ENCODE measurements at regions not wholly inside any gene's neighbourhood (a gene's known extent, or its start where the extent isn't known, plus 50 kb on each side); places are given as distances from the start of the nearest gene placed in this dataset.
"Not testable (repeated sequence)": the region's sequence is repeated elsewhere in the genome, so short reads cannot be mapped to it uniquely, and the experiment has no call there.

DNA sequence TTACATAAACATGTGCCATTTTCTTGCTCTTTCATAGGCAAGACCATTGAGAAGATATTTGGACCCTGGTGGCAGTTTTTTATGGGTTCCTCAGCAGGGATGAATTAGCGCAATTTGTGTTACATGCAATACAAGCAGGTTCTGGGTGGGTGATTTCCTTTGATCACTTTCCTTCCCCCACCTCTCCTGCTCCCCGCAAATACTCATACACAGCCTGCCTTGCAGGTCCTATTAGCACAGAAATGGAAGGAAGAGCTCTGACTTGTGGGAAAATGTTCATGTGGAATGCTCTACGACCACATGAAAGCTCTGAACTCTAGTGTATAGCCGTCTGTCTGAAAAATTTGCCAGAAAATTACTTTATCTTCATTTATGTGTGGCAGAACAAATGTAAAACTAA, 361.0 kb upstream of the FAT1 start:
- no peaks in the 10 kb centered on the region for H3K4me1 Mint-ChIP-seq
- H3K9me3 Mint-ChIP-seq, result no peaks in the 10 kb centered on the region
- no peak overlapping the region for H3K4me3 Mint-ChIP-seq
- H3K27me3 Mint-ChIP-seq, result no peaks in the 10 kb centered on the region
- H3K36me3 Mint-ChIP-seq, result no peaks in the 10 kb centered on the region
- no peak overlapping the region for H3K27ac Mint-ChIP-seq
- DNase-seq, result no peak

DNA sequence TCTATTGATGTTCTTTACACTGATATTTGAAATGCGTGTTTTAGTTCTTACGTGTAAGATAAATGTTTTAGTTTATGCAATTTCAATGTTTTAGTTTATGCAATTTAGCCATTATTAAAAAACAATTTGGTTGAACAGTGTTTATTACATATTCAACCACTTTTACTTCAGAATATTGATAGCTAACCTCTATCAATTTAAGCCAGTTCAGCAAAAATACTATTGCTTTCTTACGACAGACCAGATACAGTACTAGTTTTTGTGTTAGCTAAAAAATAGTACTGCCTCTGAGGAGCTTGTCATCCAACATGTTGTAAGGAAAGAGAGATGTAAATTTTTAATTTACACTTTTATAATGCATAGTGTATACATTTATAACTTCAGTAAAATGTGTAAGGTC, 361.7 kb upstream of the FAT1 start:
- DNase-seq, result no peak
- Mint-ChIP-seq H3K4me1 (no peaks in the 10 kb centered on the region), H3K4me3 (no peak overlapping the region), H3K27me3 (no peaks in the 10 kb centered on the region), H3K36me3 (no peaks in the 10 kb centered on the region), H3K27ac (no peak overlapping the region), H3K9me3 (no peaks in the 10 kb centered on the region)

DNA sequence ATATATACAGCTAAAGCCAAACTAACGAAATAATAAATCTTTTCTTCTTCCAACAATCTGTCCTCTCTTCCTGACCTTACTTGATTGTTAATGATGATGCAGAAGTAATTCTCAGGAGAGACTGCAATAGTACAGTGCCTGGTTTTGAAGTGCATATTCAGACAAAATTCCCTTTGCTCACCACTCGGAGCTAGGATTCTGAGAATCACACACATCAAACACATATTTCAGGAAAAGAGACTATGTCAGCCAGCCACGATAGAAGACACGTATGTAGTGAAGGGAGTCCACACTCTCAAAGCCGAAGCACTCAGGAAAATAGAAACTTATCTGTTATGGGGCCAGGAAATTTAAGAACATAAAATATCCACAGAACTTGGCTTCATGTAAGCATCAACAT, 362.5 kb upstream of the FAT1 start:
- no peaks in the 10 kb centered on the region for H3K4me1 Mint-ChIP-seq
- no peak overlapping the region for H3K4me3 Mint-ChIP-seq
- H3K36me3 Mint-ChIP-seq, result no peaks in the 10 kb centered on the region
- no peak overlapping the region for H3K27ac Mint-ChIP-seq
- DNase-seq, result no peak
- no peaks in the 10 kb centered on the region for H3K27me3 Mint-ChIP-seq
- peaks cover 3% of the 10 kb centered on the region for H3K9me3 Mint-ChIP-seq

DNA sequence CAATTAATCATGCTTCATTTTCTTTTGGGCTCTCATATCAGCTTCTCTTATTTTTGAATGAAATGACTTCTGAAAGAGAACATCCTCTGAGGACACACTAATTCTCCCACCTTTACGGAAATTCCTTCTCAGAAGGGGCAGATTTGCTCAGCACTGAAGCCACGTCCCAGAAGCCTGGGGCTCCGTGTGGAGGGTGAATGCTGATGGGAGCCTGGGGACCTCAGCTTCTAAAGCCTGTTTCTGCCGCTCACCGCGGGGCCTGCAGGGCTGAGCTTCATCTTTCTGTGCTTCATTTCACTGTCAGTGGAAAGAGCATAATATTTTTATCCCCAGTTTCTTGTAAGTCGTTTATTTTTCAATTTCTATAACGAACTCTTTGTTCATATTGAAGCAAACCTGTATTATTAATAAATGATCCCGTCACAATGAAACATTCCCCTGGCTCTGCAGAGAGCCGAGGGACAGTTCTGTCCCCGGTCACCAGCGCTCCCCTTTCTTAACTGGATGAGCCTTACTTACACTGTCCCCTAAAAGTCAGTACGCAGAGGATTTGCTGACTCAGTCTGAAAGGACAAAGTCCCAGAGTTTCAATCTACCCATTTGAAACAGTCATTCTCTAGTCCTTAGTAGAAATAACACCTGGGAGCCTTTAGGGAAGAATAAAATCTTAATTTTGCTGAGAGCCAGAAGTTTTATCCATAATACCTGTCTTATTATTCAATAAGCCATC, 364.6 kb upstream of the FAT1 start:
- Mint-ChIP-seq H3K27ac (no peak overlapping the region), H3K4me1 (no peaks in the 10 kb centered on the region), H3K9me3 (peaks cover 3% of the 10 kb centered on the region), H3K27me3 (no peaks in the 10 kb centered on the region), H3K36me3 (no peaks in the 10 kb centered on the region), H3K4me3 (no peak overlapping the region)
- no peak for DNase-seq

DNA sequence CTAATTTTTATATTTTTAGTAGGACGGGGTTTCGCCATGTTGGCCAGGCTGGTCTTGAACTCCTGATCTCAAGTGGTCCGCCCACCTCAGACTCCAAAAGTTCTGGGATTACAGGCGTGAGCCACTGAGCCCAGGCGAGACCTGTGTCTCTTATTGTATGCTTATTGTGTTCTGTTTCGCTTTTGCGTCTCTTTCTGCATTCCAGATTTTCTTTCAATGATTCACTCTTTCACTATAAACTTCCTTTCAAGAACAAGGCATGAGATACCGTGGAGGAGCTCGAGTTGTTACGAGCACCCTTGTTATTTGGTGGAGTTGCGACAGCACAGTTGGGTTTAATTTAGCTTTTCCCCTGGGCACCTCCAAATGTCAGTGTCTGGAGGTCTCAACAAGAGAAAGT, 366.7 kb upstream of the FAT1 start:
- no peak for DNase-seq
- Mint-ChIP-seq H3K4me3 (no peak overlapping the region), H3K27ac (no peak overlapping the region), H3K9me3 (peaks cover 3% of the 10 kb centered on the region), H3K4me1 (no peaks in the 10 kb centered on the region), H3K27me3 (no peaks in the 10 kb centered on the region), H3K36me3 (no peaks in the 10 kb centered on the region)

DNA sequence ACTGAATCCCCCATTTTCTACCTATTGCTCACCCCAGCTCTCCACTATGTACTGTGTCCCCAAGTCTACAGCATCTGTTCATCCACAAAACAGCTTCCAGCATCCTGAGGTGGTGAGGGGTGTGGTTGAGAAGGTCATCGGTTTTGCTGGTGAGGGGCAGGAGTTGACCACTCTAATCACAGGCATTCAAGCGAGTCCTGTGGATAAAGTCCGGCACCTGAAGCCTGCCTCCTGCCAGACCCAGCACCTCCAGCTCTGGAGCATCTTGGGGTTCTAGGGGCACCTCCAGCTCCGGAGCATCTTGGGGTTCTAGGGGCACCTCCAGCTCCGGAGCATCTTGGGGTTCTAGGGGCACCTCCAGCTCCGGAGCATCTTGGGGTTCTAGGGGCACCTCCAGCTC, 367.2 kb upstream of the FAT1 start:
- H3K4me1 Mint-ChIP-seq, H3K4me3 Mint-ChIP-seq, H3K36me3 Mint-ChIP-seq, H3K9me3 Mint-ChIP-seq, H3K27me3 Mint-ChIP-seq, DNase-seq, H3K27ac Mint-ChIP-seq: not testable (repeated sequence)

DNA sequence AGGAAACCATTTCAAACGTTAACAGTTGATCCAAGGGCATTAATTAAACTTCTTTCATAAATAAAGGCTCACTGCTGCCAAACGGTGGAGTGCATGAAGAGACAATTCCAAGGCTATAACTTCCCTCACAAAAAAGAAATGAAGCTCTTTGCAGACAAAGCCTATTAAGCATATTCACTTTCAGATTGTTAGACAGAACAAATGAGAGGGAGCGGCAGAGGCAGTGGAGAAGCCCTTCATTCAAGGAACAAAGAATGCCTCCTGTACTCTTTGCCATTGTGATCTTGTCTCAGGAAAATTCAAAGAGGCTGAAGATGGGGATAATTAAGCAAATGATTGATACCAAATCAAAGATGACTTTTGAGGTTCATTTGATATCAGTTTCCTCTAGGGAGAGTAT, 370.5 kb upstream of the FAT1 start:
- Mint-ChIP-seq H3K4me1 (no peaks in the 10 kb centered on the region), H3K27ac (no peak overlapping the region), H3K27me3 (no peaks in the 10 kb centered on the region), H3K36me3 (no peaks in the 10 kb centered on the region), H3K4me3 (no peak overlapping the region), H3K9me3 (peaks cover 6% of the 10 kb centered on the region)
- DNase-seq, result no peak

DNA sequence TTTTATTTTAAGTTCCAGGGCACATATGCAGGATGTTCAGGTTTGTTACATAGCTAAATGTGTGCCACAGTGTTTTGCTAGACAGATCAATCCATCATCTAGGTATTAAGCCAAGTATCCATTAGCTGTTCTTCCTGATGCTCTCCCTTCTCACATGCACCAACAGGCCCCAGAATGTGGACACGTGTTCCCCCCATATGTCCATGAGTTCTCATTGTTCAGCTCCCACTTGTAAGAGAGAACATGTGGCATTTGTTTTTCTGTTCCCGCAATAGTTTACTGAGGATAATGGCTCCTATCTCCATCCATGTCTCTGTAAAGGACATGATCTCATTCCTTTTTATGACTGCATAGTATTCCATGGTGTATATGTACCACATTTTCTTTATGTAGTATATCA, 374.8 kb upstream of the FAT1 start:
- Mint-ChIP-seq H3K27ac (no peak overlapping the region), H3K9me3 (peaks cover 4% of the 10 kb centered on the region), H3K4me1 (no peaks in the 10 kb centered on the region), H3K27me3 (no peaks in the 10 kb centered on the region), H3K4me3 (no peak overlapping the region), H3K36me3 (no peaks in the 10 kb centered on the region)
- no peak for DNase-seq

DNA sequence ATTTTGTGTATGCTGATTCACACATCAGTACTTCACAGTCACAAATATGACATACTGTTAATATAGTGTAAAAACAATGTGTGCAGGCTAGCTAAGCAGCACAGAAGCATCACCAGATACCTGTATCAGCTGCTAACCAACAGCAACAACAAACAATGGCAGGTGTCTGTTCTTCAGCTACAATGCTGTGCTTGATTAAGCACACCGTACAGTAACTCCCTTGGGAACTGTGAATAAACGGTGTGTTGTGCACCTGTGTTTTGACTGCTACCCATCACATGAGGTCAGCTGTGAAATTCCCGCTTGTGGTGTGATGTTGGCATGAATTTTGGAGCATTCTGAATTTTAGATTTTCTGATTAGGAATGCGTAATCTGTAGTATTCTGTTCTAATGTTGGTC, 379.7 kb upstream of the FAT1 start:
- H3K36me3 Mint-ChIP-seq, result no peaks in the 10 kb centered on the region
- no peak overlapping the region for H3K4me3 Mint-ChIP-seq
- H3K27ac Mint-ChIP-seq, result no peak overlapping the region
- peaks cover 2% of the 10 kb centered on the region for H3K9me3 Mint-ChIP-seq
- no peaks in the 10 kb centered on the region for H3K4me1 Mint-ChIP-seq
- H3K27me3 Mint-ChIP-seq, result no peaks in the 10 kb centered on the region
- DNase-seq, result no peak

DNA sequence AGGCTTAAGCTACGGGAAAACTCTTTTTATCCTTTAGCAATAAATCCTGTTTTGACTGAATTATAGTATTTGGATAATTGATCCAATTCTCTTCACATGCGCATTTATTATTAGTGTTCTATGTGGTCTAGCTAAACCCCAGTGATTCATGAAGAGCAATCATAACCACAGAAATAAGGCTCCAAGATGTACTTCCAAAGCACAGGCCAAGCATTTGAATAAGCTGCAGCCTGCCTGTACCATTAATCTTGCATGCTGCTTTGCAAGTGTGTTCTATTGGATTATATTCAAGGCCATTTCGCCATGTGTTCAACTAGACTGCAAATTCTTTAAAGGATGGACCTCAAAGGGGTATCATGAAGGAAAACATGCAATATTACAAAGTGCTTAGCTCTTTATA, 385.2 kb upstream of the FAT1 start:
- Mint-ChIP-seq H3K27ac (no peak overlapping the region), H3K9me3 (peaks cover 2% of the 10 kb centered on the region), H3K36me3 (no peaks in the 10 kb centered on the region), H3K4me3 (no peak overlapping the region), H3K27me3 (no peaks in the 10 kb centered on the region), H3K4me1 (no peaks in the 10 kb centered on the region)
- no peak for DNase-seq

DNA sequence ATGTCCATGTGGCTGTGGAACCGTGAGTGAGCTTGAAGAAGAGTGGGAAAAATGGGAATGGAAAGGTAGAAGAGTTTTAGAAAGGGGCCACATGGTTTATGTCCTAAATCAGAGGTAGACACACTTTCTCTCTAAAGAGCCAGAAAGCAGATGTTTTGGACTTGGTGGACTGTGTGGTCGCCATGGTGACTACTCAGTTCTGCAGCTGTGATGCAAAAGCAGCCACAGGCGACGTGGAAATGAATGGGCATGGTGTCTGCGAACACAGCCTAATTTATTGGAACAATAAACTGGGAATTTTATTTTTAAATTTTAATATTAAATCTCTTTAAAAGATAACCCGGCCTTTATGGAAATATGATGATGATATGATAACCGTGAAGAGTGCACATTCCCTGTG, 386.0 kb upstream of the FAT1 start:
- Mint-ChIP-seq H3K9me3 (peaks cover 2% of the 10 kb centered on the region), H3K27me3 (no peaks in the 10 kb centered on the region), H3K4me1 (no peaks in the 10 kb centered on the region), H3K4me3 (no peak overlapping the region), H3K36me3 (no peaks in the 10 kb centered on the region), H3K27ac (no peak overlapping the region)
- DNase-seq, result no peak

DNA sequence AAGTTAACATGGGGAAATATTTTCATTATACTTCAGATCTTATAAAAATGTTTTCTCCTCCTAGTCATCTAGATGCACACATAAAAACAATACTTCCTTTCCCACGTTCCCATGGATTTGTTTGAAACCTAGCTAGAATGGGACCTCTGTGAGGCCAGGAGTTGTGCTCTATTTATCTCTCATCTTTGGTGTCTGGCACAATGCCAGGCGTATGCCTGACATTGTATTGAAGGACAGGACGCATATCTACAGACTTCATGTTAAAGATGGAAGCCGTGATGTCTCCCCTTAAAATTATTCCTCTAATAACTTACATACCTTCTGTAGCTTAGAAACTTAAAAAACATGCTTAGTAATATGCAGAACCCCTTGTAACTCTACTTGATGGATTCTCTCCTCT, 394.5 kb upstream of the FAT1 start:
- Mint-ChIP-seq H3K4me1 (no peaks in the 10 kb centered on the region), H3K36me3 (no peaks in the 10 kb centered on the region), H3K9me3 (peaks cover 3% of the 10 kb centered on the region), H3K4me3 (no peak overlapping the region), H3K27ac (no peak overlapping the region), H3K27me3 (no peaks in the 10 kb centered on the region)
- DNase-seq, result no peak

DNA sequence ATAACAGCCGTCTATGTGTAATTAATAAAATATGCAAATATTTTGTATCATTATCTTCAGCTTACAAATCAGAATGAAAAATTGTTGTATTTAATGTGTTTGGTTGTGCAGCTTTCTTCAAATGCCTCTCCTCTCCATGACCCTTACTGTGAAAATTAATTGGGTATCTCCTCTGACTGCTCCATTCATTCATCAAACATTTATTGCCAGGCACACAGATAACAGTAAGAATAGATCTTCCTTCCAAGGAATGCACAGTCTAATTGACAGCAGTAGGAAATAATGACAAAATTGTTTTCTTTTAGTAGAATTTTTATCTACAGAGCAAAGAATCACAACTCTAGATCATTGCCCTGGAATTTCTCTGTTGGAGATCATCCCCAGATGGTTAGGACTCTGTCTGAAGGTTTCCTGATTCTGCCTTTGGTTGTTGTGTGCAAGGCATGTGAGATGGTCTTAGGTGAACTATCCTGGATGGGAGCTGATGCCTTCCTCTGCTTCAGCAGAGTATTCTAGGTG, 395.0 kb upstream of the FAT1 start:
- H3K4me1 Mint-ChIP-seq, result no peaks in the 10 kb centered on the region
- H3K4me3 Mint-ChIP-seq, result no peak overlapping the region
- peaks cover 2% of the 10 kb centered on the region for H3K9me3 Mint-ChIP-seq
- H3K36me3 Mint-ChIP-seq, result no peaks in the 10 kb centered on the region
- no peak for DNase-seq
- H3K27me3 Mint-ChIP-seq, result no peaks in the 10 kb centered on the region
- H3K27ac Mint-ChIP-seq, result no peak overlapping the region

DNA sequence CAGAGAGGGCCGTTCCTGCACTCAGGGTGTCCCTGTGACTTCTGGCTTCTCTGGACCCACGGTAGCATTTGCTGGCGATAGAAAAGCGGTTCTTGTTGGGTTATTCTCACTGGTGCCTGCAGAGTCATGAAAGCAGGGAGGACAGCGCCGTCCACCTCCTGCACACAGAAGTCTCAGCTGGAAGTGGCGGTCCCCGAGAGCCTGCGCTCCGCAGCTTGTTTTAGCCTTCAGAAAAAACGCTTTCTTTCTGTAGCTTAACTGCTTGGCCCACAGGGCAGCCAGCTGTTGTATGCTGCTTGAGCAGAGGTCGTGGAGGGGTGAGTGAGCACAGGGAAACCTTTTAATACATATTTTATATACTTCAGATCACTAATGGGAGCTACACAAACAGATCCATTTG, 400.7 kb upstream of the FAT1 start:
- H3K4me1 Mint-ChIP-seq, result no peaks in the 10 kb centered on the region
- H3K4me3 Mint-ChIP-seq, result no peak overlapping the region
- no peaks in the 10 kb centered on the region for H3K36me3 Mint-ChIP-seq
- DNase-seq, result no peak
- H3K9me3 Mint-ChIP-seq, result no peaks in the 10 kb centered on the region
- no peaks in the 10 kb centered on the region for H3K27me3 Mint-ChIP-seq
- H3K27ac Mint-ChIP-seq, result no peak overlapping the region

DNA sequence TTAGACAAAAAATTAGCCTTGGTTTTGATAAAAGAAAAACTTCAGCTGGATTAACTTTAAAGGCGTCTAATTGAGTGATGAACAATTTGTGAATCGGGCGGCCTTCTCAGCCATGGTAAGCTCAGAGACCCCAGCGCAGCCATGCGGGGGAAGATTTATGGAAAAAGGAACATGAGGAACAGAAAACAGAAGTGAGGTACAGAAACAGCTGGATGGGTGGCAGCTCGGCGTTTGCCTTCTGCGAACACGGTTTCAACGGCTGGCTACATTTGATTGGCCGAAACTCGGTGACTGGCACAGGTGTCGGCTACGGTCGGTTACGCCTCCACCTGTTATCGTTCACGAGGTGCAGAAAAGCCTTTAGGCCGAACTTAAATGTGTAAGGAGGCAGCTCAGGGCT, 401.4 kb upstream of the FAT1 start:
- no peaks in the 10 kb centered on the region for H3K27me3 Mint-ChIP-seq
- no peaks in the 10 kb centered on the region for H3K4me1 Mint-ChIP-seq
- no peaks in the 10 kb centered on the region for H3K9me3 Mint-ChIP-seq
- H3K36me3 Mint-ChIP-seq, result no peaks in the 10 kb centered on the region
- H3K4me3 Mint-ChIP-seq, result no peak overlapping the region
- DNase-seq, result no peak
- no peak overlapping the region for H3K27ac Mint-ChIP-seq

DNA sequence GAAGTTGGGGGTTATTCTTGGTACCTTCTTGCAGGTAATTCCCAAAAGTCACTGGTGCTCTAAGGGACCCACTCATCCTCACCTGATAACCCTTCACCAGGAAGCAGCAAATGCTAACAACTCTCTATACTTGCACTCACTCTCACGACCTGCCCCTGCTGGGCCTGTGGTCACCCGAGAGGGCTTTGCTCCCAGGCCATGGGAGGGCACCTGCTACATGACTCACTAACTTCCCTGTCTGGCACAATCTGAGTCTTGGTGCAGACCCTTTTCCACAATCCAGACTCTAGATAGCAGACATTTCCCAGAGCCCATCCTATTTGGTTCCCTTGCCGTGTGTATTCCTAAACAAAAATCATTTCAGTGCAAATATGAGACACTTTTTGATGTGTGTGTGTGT, 403.8 kb upstream of the FAT1 start:
- no peaks in the 10 kb centered on the region for H3K4me1 Mint-ChIP-seq
- H3K36me3 Mint-ChIP-seq, result no peaks in the 10 kb centered on the region
- H3K27me3 Mint-ChIP-seq, result no peaks in the 10 kb centered on the region
- no peak overlapping the region for H3K27ac Mint-ChIP-seq
- no peak for DNase-seq
- no peak overlapping the region for H3K4me3 Mint-ChIP-seq
- no peaks in the 10 kb centered on the region for H3K9me3 Mint-ChIP-seq
